Amniotic epithelial cell (primary cell): ENCODE measurements at regions not wholly inside any gene's neighbourhood (a gene's known extent, or its start where the extent isn't known, plus 50 kb on each side); places are given as distances from the start of the nearest gene placed in this dataset.

Experiments
- DNase-seq: peaks from one replicate; pipeline ENCODE4 v3.0.0-alpha.2; 2010; ENCODE audit warnings: low read depth

GRCh38 chr17:77307479-77308198 is 166.9 kb downstream of the SEC14L1 start:
- no peak for DNase-seq

- peak; percentile 82 for DNase-seq
These were observed 168.3 kb downstream of the SEC14L1 start for GRCh38 chr17:77308861-77309726.

GRCh38 chr17:77310336-77310735 is 169.6 kb downstream of the SEC14L1 start:
- DNase-seq: no peak

GRCh38 chr17:77311371-77311981 is 170.7 kb downstream of the SEC14L1 start:
- DNase-seq: no peak

GRCh38 chr17:77312061-77312701 is 171.4 kb downstream of the SEC14L1 start:
- DNase-seq: no peak

GRCh38 chr17:77312786-77313599 is 172.2 kb downstream of the SEC14L1 start:
- peak; percentile 53 for DNase-seq

GRCh38 chr17:77313831-77314230 is 173.1 kb downstream of the SEC14L1 start:
- DNase-seq: no peak

GRCh38 chr17:77314601-77315000 is 173.8 kb downstream of the SEC14L1 start:
- DNase-seq: no peak

- DNase-seq: no peak
These were observed 174.2 kb downstream of the SEC14L1 start for GRCh38 chr17:77315010-77315409.

- no peak for DNase-seq
These were observed 174.9 kb downstream of the SEC14L1 start for GRCh38 chr17:77315551-77316190.

- peak; percentile 75 for DNase-seq
These were observed 175.4 kb downstream of the SEC14L1 start for GRCh38 chr17:77316191-77316641.

- DNase-seq: no peak
These were observed 175.9 kb downstream of the SEC14L1 start for GRCh38 chr17:77316651-77317050.

GRCh38 chr17:77317091-77317750 is 176.5 kb downstream of the SEC14L1 start:
- DNase-seq: no peak

- DNase-seq: no peak
These were observed 177.3 kb downstream of the SEC14L1 start for GRCh38 chr17:77318021-77318420.

GRCh38 chr17:77318491-77319210 is 177.9 kb downstream of the SEC14L1 start:
- DNase-seq: peak; percentile 64

GRCh38 chr17:77319211-77320043 is 178.7 kb downstream of the SEC14L1 start:
- peak; percentile 78 for DNase-seq

GRCh38 chr17:77320044-77320440 is 179.3 kb downstream of the SEC14L1 start:
- DNase-seq: peak; percentile 88

- DNase-seq: peak; percentile 37
These were observed 179.9 kb downstream of the SEC14L1 start for GRCh38 chr17:77320485-77321256.
